Frontal cortex (tissue), 3 donors: ENCODE measurements at regions not wholly inside any gene's neighbourhood (a gene's known extent, or its start where the extent isn't known, plus 50 kb on each side); places are given as distances from the start of the nearest gene placed in this dataset.

Experiments used
- DNase-seq, 2 donors: peaks; one replicate each; pipeline ENCODE4 v3.0.0; 2012; ENCODE audit warnings: low spot score in 2 of 2
- FAIRE-seq: peaks from 2 replicates; lab custom pipeline; 2012; peaks lifted over from hg19 to GRCh38; lab: Jason Lieb, UNC
- donor health status: control.
- donor health status: control.
- donor health status: control.

DNA sequence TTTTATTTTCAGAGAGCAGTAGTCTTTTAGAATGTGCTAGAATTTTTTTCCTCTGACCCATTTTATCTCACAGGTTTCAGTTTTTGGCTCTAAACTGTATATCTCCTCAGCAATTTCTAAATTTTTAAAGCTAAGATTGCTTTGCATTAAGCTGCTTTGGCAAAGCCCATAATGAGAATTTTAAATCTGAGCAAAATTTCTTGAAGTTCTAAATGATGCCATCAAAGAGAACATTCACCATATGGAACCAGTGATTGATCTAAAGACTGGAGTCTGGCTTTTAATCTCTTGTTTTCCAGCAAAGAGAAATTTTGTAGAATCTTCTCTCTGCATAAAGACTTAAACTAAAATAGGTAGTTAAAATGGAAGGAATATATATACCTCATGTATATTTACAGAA lies 313.6 kb downstream of the TBC1D32 start:
- DNase-seq (no peak), FAIRE-seq (no peak)

DNA sequence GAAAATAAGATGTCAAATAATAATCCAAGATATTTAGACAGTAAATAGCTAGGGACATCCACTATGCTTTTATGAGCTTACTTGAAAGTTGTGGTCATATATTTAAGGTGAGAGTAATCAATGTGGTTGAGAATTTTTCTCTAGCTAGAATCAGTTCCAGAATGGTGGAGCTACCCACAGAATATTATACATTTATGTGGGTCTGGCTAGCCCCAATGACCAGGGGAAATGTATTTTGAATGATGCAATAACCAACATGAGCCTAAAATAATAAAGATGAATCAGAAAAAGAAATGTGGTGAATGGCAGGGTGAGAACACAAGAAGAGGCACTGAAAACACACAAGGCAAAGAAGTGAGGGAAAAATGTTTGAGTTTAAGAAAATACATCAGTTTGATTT lies 325.7 kb downstream of the TBC1D32 start:
- DNase-seq (no peak), FAIRE-seq (no peak)

DNA sequence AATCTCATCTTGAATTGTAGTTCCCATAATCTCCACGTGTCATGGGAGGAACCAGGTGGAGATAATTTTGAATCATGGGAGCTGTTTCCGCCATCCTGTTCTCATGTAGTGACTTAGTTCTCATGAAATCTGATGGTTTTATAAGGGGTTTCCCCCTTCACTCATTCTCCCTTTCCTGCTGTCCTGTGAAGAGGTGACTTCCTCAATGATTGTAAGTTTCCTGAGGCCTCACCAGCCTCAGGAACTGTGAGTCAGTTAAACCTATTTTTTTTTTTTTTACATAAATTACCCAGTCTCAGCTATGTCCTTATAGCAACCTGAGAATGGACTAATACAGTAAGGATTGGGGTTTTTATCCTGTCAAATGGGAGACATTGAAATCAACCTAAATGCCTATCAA lies 328.3 kb downstream of the TBC1D32 start:
- DNase-seq (no peak), FAIRE-seq (no peak)

DNA sequence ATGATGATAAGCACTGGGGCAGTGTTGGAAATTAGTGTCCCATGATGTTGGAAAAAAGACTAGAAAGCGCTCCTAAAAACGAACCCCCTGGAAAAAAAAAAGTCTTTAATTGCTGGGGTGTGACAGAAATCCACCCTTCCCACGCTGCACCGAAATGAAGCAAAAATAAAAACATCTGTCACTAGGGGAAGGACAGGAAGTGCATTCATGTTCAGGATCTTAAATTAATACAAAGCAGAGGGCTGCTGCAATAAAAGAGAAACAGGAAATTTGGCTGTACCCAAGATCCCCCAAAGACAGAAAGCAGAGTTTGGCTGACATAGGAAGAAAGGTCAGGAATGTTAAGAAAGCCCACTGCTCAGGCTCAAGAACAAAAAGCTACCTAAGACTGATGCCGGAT lies 333.9 kb downstream of the TBC1D32 start:
- FAIRE-seq: no peak
- DNase-seq: no peak

DNA sequence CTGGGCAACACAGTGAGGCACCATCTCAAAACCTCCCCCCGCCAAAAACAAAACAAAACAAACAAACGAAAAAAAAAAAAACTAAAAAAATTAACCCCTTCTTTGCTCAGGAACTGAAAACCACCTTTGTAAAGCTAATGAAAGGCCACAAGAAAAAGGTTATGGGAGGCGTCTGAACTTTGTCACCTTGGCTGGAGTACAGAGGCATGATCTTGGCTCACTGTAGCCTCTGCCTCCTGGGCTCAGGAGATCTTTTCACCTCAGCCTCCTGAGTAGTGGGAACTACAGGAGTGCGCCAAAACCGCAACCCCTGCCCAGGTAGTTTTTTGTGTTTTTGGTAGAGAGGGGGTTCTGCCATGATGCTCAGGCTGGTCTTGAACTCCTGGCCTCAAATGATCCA lies 337.9 kb downstream of the TBC1D32 start:
- DNase-seq: no peak
- no peak for FAIRE-seq

DNA sequence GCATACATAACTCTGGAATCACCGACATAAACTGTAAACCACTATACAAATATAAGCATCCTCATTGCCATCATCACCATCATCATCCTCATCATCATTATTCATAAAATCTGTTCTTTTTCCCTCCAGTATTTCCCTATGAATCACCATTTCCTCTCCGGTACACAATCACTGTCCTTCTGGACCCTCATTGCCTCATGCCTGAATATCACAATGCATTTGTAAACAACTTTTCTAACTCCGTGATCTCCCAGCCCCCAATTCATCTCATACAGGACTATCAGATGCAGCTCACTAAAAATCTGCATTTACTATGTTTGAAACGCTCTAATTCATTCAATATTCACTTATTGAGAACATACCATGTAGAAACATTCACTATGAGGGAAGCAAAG lies 339.7 kb downstream of the TBC1D32 start:
- DNase-seq (no peak), FAIRE-seq (no peak)

DNA sequence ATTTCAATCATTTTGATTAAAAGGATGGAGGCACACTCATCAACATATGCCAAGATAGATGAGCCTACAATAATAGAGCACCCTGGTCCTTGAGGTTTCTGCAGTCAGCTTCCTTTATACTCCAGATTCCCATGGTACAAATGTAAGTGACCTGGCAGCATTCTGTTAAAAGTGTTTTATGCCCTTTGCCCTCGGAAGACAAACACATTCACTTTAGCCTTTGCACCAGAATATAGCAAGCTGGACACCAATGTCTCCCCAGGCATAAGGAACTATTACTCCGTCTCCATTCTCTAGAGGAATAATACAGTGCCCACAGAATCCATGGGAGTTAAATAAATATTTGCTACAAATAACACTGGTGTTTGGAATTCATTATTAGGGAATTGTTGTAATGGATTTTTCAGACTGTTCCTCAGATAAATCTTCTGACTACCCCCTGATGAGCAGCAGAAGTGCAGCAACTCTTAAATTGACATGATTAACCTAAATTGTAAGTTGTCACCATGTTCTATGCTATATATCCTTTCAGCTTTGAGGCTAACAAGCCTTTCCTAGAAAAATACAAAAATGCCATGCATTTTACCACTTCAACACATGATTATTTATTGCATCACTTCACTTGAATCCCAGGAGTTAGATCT lies 340.2 kb downstream of the TBC1D32 start:
- DNase-seq (no peak), FAIRE-seq (no peak)

DNA sequence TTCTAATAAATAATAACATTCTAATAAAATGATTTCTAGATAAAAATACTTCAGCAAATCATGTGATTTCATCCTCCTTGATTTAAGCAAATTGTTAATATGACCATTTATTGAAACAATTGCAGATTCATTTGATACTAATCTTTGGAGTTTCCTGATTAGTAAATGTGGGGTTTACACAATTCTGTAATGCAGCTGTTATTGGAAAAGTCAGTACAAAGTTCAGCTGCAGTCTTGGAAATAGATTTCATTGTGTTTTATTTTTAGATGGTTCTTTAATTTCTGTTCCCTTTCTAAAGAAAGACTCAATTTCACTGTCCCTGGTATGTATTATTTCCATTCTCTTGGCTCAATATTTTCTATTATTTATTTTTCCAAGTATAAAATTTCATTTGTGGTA lies 342.0 kb downstream of the TBC1D32 start:
- no peak for DNase-seq
- no peak for FAIRE-seq

DNA sequence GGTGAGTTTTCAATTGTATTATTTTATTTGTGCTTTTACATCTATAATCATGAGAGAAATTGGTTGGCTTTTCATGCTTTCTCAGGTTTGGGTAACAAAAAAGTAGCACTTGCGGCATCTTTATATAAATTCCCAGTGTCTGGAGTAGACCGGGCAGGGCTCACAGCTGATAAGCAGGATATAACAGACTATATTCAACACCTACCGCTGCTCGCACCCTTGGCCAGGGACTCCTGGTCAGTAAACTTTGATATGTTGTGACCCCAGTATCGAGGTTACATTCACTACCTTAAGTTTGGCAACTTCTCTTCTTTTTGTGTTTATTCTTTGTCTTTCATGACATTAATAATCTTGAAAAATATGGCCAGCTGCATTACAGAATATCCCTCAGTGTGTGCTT lies 343.4 kb downstream of the TBC1D32 start:
- DNase-seq (no peak), FAIRE-seq (no peak)

DNA sequence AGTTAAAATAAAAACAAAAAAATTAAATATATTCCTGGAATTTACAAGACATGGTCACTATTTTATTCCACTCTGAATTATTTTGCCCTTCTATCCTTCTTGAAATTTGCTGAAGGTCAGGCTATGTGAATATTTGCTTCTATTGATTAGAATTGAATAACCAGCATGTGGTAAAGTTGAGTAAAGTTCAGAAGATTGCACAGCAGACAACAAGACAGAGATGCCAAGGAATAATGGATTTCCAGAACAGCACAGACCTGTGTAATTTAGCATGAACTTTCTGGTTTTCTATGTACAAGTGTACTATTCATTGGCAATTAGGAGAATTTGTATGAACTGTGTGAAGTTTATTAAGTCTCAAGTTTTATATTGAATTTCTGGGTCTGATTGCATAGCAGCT lies 352.4 kb downstream of the TBC1D32 start:
- no peak for DNase-seq
- no peak for FAIRE-seq

DNA sequence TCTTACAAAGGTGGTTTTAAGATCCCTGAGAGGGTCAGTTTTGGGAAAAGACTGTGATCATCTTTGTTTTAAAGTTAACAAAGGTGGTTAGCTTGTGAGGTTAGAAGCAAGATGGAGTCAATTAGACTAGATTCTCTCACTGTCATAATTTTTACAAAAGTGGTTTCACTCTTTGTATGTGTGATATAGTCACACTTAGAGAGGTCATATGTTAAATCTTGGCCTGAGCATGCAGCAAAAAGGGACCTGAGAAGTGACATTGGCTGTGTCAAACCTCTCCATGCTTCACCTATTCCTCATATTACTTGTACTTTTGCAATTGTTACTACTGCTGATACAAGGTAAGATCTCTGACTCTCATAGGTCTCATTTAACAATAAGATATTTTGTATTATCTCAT lies 368.0 kb downstream of the TBC1D32 start:
- FAIRE-seq (no peak), DNase-seq (no peak)

DNA sequence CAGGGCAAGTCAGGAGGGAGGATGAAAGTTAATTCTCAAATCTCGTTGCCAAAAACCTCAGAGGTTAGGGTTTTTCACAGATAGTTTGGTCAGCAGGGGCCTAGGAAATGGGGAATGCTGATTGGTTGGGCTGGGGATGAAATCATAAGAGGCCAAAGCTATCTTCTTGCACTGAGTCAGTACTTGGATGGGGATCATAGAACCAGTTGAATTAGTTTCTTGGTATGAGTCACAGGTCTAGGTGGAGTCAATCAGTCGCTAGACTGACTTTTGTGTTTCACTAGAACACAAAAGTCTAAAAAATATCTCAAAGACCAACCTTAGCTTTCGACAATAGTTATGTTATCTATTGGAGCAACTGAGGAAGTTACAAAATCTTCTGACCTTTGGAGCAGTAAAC lies 368.5 kb downstream of the TBC1D32 start:
- FAIRE-seq: no peak
- DNase-seq: no peak

DNA sequence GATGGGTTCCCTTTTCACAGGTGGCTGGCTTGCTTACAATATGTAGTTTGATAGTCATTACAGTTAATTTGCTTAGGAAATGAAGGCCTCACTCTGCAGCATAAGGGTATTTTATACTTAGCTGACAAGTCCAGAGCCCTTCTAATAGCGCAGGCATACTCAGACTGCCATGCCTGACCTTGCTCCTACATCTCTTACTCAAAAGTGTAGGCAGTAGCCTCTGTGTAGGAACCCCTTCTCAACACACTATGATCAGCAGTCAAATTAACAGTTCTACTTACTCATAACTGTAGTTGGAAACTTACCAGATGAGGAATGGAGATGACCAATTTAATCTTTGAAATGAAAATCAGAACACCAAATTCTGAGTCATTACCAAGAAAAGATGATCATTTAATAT lies 373.5 kb downstream of the TBC1D32 start:
- DNase-seq (no peak), FAIRE-seq (no peak)

DNA sequence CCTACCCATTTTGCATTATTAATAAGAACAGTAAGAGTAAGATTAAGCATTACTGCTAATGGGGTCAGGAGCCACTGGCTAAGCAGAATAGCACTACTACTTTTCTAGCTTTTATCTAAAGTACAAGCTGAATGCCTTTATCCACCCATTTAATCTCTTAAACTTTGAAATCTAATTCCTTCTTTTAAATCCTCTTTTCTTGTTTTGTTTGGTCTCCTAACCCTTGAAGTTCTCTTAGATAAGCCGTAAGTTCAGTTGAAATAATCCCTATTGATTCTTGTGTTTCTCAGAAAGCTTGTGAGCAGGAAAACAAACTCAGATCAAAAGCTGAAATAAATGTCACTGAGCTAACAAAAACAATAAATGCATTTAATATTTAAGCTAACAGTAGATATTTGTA lies 380.2 kb downstream of the TBC1D32 start:
- FAIRE-seq: no peak
- no peak for DNase-seq

DNA sequence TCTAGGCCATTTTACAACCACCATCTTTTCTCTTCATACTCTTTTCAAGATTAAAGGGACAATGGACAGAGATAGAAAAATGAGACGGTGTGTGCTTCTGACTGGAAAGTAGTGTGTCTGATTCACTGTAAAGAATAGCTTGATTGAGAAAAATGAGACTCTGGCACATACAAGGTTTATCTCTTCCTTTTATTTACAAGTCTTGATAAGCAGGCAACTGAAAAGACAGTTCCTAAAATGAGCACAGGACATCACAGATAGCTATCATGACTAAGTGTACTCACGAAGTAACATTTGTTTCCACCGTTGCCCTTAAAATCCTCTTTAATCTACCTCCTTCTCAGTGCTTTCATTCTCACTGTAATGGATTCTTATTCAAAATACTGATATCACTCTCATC lies 383.0 kb downstream of the TBC1D32 start:
- DNase-seq (no peak), FAIRE-seq (no peak)

DNA sequence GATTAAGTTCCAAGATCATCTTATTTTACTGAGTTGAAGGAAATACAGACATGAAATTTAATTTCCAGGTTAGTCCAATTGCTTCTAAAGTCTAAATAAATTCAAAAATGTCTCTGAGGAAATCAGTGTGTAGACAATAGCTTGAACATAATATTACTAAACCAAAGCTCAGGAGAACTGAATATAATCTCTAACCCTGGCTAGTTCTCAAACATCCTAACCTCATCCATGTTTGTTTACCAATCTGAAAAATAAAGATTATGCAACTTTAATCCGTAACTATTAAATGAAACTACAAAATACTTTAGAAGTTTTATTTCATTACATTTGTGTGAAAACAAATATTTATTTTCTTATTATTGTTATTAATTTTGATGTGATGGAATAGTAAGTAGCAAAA lies 387.2 kb downstream of the TBC1D32 start:
- FAIRE-seq: no peak

DNA sequence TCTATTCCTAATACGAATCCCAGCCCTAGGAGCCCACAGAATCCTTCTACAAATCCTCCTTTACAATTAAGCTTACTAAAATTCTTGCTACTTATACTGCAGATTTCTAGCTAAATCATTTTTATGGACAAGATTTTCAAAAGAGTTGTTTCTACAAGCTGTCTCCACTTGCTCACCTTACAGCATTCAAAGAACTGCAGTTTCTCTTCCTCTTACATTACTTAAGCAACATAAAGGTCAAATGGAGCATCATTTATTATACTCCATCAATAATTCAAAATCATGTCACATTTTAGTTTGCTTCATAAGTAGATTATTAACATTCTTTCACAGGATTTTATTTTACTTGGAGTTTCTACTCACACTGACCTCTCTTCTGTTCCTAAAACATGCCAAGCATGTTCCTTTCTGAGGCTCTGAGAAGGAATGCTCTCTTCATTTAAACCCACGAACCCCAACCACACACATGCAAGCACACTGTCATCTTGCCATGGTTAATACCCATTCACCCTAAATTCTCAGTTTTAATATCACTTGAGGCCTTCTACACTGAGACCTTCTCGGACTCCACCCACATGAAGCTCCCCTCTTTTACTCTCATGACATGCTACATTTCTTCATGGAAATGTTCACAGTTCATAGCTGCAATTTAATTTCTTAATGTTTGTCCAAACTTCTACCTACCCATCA lies 388.2 kb downstream of the TBC1D32 start:
- DNase-seq (no peak), FAIRE-seq (no peak)

More for the DNA sequence above, 387.2 kb downstream of the TBC1D32 start:
- no peak for DNase-seq

DNA sequence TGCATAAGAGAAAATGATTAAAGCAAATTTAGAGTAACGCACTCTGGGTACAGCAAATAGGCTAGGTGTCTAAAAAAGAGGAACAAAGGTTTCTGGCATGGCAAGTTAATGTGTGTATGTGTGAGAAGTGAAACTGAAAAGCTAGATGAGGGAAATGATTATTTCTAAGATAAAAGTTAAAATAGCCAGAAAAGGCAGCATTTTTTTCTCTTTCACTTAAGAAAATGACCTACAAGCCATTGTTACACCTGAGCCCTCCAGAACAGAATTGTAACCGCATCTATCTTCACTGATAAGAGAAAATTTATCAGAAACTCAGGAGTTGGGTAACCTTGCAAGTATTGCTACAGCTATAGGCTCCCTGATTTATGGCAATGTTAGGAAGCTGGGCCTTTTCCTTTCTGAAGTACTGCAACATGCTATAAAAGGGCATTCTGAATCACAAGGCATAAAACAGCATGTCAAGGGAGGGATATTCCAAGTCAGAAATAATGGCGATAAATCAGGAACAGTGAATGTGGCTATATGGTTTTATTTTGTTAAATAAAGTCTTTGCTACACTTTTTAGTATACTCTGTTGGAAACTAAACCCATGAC lies 395.3 kb downstream of the TBC1D32 start:
- no peak for DNase-seq
- FAIRE-seq: no peak

DNA sequence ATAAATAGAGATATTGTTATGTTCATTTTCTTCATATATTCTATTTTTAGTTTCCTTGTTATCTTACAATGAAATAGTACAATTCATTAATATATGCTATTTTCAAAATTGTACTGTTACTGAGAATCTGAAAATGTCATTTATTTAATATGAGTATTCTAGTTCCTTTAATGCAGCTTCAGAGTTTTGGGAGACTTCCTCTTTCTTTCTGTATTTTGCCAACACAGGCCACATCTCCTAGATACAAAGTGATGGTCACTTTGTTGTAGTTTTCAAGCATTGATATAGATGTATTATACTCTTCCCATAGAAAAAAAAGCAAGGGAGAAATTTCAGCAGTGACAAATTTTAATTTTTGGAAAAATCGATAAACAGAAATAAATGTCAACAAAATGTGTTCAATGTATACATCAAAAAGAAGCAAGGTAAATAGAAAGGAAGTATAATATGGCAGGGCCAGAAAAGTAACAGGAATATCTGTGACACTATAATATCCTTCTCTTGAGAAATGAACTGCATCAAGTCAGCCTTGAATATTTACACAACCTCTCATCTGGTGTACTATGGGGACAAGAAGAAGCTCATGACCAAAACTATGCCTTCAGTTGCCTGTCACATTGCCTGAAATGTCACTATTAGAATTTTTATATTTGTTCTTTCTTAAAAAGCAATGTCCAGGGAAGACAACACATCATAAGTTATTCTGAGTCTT lies 396.0 kb downstream of the TBC1D32 start:
- FAIRE-seq: no peak
- no peak for DNase-seq

DNA sequence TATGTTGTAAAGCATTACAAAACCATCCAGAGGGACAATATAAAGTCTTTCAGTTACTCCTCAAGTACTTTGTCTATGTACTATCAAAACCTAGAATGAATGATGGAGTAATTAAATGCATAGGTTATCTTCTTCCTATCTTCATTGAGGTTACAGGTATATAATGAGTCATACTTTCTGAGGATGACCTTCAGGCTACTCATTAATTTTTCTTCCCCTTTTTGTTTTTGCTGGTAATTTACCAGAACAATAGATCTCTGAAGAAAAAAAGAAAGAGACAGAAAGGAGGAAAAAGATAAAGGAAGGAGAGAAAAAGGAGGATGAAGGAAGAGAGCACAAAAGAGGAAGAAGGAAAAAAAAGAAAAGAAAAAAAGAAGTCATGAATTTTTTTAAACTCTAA lies 398.4 kb downstream of the TBC1D32 start:
- FAIRE-seq (no peak), DNase-seq (no peak)

DNA sequence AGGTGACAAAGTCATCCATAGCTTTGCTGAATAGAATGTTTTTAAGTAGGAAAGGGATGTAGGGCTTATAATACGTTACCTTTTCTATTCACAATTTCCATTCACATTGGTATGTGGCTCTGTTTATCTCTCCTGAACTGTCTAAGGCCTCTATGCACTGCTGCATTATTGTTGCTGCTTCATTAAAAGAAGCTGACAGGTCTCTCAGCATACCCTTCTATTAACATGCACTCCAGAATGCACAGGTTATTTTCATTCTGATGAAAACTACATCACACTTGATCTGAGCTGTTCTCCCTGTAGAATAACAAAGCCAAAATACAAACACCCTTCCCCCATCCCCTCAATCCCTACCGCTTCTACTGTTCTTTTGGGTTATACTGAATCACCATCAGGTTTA lies 399.3 kb downstream of the TBC1D32 start:
- FAIRE-seq (no peak), DNase-seq (no peak)
